GM12878 (cell line): ENCODE measurements at regions not wholly inside any gene's neighbourhood (a gene's known extent, or its start where the extent isn't known, plus 50 kb on each side); places are given as distances from the start of the nearest gene placed in this dataset.

Experiments
- ATAC-seq: fragments of 200-7000 bp; cut with Tn5 transposase; 3 replicates; pipeline ENCODE4 v1.9.1; 2020; ENCODE audit warnings: mild to moderate bottlenecking, moderate library complexity
- BruUV-seq: library from RNA; stranded (reverse); fragments of 400-500 nt; replicated peaks from 2 replicates; lab custom pipeline; 2021; lab: Mats Ljungman, UMichigan
- CTCF ChIA-PET: fragments of 300-600 bp; sonication (Branson Sonifier 250); formaldehyde crosslinking; extraction: SDS; loops from one replicate; lab custom pipeline; 2021; ENCODE audit warnings: inconsistent platforms; lab: Yijun Ruan, JAX
- POLR2A ChIA-PET: fragments of 350-600 bp; formaldehyde crosslinking; extraction: SDS; loops from one replicate; lab custom pipeline; 2021; ENCODE audit warnings: inconsistent platforms; lab: Charles Lee
- RAD21 ChIA-PET: fragments of 300-600 bp; sonication (Branson Sonifier 250); formaldehyde crosslinking; loops from one replicate; lab custom pipeline; 2023; ENCODE audit warnings: antibody characterized with exemption; ENCODE audit not compliant: unreplicated experiment; lab: Charles Lee
- SMC1A ChIA-PET: fragments of 300-600 bp; sonication (Branson Sonifier 250); formaldehyde crosslinking; loops from one replicate; lab custom pipeline; 2023; ENCODE audit not compliant: unreplicated experiment, uncharacterized antibody; lab: Charles Lee
- DNase-seq: peaks from one replicate; pipeline ENCODE4 v3.0.0-alpha.2; 2011; ENCODE audit warnings: low read depth, low spot score
- FAIRE-seq: peaks from 3 replicates; lab custom pipeline; 2011; peaks lifted over from hg19 to GRCh38; lab: Jason Lieb, UNC
- H2AFZ ChIP-seq: 2 replicates; pipeline ENCODE4 v1.6.0; 2011; ENCODE audit warnings: low read depth, low read length, control low read depth; ENCODE audit not compliant: control insufficient read depth
- H3K27ac ChIP-seq: 2 replicates; pipeline ENCODE4 v1.5.1; 2011; ENCODE audit warnings: control low read depth; ENCODE audit not compliant: control insufficient read depth, insufficient read depth
- H3K27me3 ChIP-seq, 2 experiments: replicated peaks in 1 of 2; 2 replicates each; pipeline versions ENCODE4 v1.6.0 to v1.6.1; 2011; ENCODE audit warnings: low read length in 1 of 2; ENCODE audit not compliant: control insufficient read depth in 2 of 2, insufficient read depth in 2 of 2
- H3K36me3 ChIP-seq, 2 experiments: 2 replicates each; pipeline ENCODE4 v1.5.1; 2011; ENCODE audit warnings: low read length in 1 of 2; ENCODE audit not compliant: control insufficient read depth in 2 of 2, insufficient read depth in 2 of 2
- H3K4me1 ChIP-seq: 2 replicates; pipeline ENCODE4 v1.6.1; 2011; ENCODE audit warnings: mild to moderate bottlenecking, low read length, moderate library complexity, mixed read lengths; ENCODE audit not compliant: control insufficient read depth, insufficient read depth
- H3K4me2 ChIP-seq: 2 replicates; pipeline ENCODE4 v1.6.0; 2011; ENCODE audit warnings: control low read depth; ENCODE audit not compliant: control insufficient read depth, insufficient read depth
- H3K4me3 ChIP-seq: fragments of 200-600 bp; sonication (generic); 2 replicates; pipeline ENCODE4 v1.5.1; 2016
- H3K79me2 ChIP-seq: 2 replicates; pipeline ENCODE4 v1.6.0; 2011; ENCODE audit warnings: low read length; ENCODE audit not compliant: control insufficient read depth, insufficient read depth
- H3K9ac ChIP-seq: 2 replicates; pipeline ENCODE4 v1.8.0; 2011; ENCODE audit warnings: low read length, control low read depth, mixed read lengths; ENCODE audit not compliant: control insufficient read depth, insufficient read depth
- H3K9me3 ChIP-seq: replicated peaks from 3 replicates; pipeline ENCODE4 v1.5.1; 2011; ENCODE audit warnings: mild to moderate bottlenecking, low read length; ENCODE audit not compliant: control insufficient read depth, insufficient read depth
- H4K20me1 ChIP-seq: 2 replicates; pipeline ENCODE4 v1.6.0; 2011; ENCODE audit not compliant: control insufficient read depth, insufficient read depth
- ATF2 ChIP-seq: IDR thresholded peaks from 2 replicates; pipeline ENCODE4 v1.6.1; 2012; ENCODE audit warnings: low read length, inconsistent platforms
- BRCA1 ChIP-seq: IDR thresholded peaks from 2 replicates; pipeline ENCODE4 v1.6.1; 2011; ENCODE audit warnings: low read depth, low read length, improper control_type of control experiment
- CBX3 ChIP-seq: fragments of 200-600 bp; sonication (generic); IDR thresholded peaks from 2 replicates; pipeline ENCODE4 v1.6.1; 2016; ENCODE audit warnings: low read depth, borderline replicate concordance
- E2F8 ChIP-seq: fragments of 450-650 bp; IDR thresholded peaks from 2 replicates; pipeline ENCODE4 v1.6.1; 2018; ENCODE audit warnings: mild to moderate bottlenecking, low read depth, moderate library complexity; ENCODE audit not compliant: partially characterized antibody
- PML ChIP-seq: IDR thresholded peaks from 2 replicates; pipeline ENCODE4 v1.6.1; 2012; ENCODE audit warnings: low read length, inconsistent platforms
- SIN3A ChIP-seq: IDR thresholded peaks from 2 replicates; pipeline ENCODE4 v1.6.1; 2012; ENCODE audit warnings: low read depth, low read length, improper control_type of control experiment
- SMAD5 ChIP-seq: IDR thresholded peaks from 2 replicates; pipeline ENCODE4 v1.6.1; 2016; ENCODE audit warnings: antibody characterized with exemption, low read depth
- SREBF2 ChIP-seq: IDR thresholded peaks from 2 replicates; pipeline ENCODE4 v1.6.1; 2012; ENCODE audit warnings: mild to moderate bottlenecking, low read length
- WGBS: methylation state at CpG from one replicate; pipeline ENCODE4 v1.1.6; 2016; ENCODE audit warnings: low lambda C conversion rate; ENCODE audit not compliant: insufficient replicate concordance, insufficient coverage; ENCODE audit errors: missing lambda C conversion rate; 5-methylcytosine and 5-hydroxymethylcytosine counted together
- in situ Hi-C: fragments of 300-500 bp; cut with MboI; formaldehyde crosslinking; loops from 9 replicates; pipeline ENCODE4 v1.14.3; 2018; ENCODE audit warnings: mixed read lengths
- intact Hi-C: fragments of 100-400 bp; cut with micrococcal nuclease; formaldehyde crosslinking; loops from one replicate; pipeline ENCODE4 v1.14.2; 2022; ENCODE audit not compliant: unreplicated experiment

- no peak for TF ChIP-seq ATF2
- TF ChIP-seq, all 136 proteins: peak for 11
Observed at GRCh38 chr1:221992427-221992826, 250.5 kb upstream of the DUSP10 start (continued).

GRCh38 chr1:221991221-221991620 lies 249.3 kb upstream of the DUSP10 start:
- no peak overlapping the region for H3K9ac ChIP-seq
- TF ChIP-seq SREBF2 (no peak), BRCA1 (no peak), PML (no peak), CBX3 (no peak), SIN3A (no peak), E2F8 (no peak), SMAD5 (no peak)
- TF ChIP-seq, all 136 proteins: peak for 0
- Histone ChIP-seq H2AFZ (no peak overlapping the region; the same call in 1 of the 2 replicates), H3K27ac (no peak overlapping the region), H4K20me1 (no peaks in the 10 kb centered on the region), H3K79me2 (no peaks in the 10 kb centered on the region), H3K4me3 (no peak overlapping the region), H3K36me3 (no peaks in the 10 kb centered on the region), H3K27me3 (no peaks in the 10 kb centered on the region), H3K4me1 (peaks cover 17% of the 10 kb centered on the region), H3K4me2 (no peak overlapping the region), H3K9me3 (peaks cover 12% of the 10 kb centered on the region; the same call in 2 of the 3 replicates)
- FAIRE-seq (no peak), DNase-seq (no peak), ATAC-seq (no peak)
- ChIA-PET POLR2A (interaction anchor here (0.9 to 2.4 kb wide), 2 partner anchors 19 to 248 kb away, joined by 3 to 6 read pairs; no protein-coding TSS in a partner anchor), CTCF (interaction anchor here (1.0 to 2.8 kb wide), 6 partner anchors 10 to 513 kb away, joined by 3 to 14 read pairs (median 4); no protein-coding TSS in a partner anchor), RAD21 (interaction anchor here (1.1 to 3.2 kb wide), 10 partner anchors 9 to 257 kb away, joined by 3 to 16 read pairs (median 4); no protein-coding TSS in a partner anchor), SMC1A (interaction anchor here (0.6 to 4.4 kb wide), 18 partner anchors 8 to 247 kb away, joined by 3 to 18 read pairs (median 4); no protein-coding TSS in a partner anchor)
- WGBS: 67% methylated on average over 1 of the region's 1 CpG
- no TSS peak for BruUV-seq
- in situ Hi-C loops: no loop called here
- intact Hi-C loops: loop anchor here (5.0 kb wide), 1 partner anchor 249 kb away; the partner anchor contains the start of gene DUSP10
